GM21367 (cell line): ENCODE measurements at regions not wholly inside any gene's neighbourhood (a gene's known extent, or its start where the extent isn't known, plus 50 kb on each side); places are given as distances from the start of the nearest gene placed in this dataset.

Source experiments
- ATAC-seq: cut with Tn5 transposase; IDR thresholded peaks from one replicate; pipeline ENCODE4 v1.9.1; 2021; ENCODE audit not compliant: unreplicated experiment

DNA sequence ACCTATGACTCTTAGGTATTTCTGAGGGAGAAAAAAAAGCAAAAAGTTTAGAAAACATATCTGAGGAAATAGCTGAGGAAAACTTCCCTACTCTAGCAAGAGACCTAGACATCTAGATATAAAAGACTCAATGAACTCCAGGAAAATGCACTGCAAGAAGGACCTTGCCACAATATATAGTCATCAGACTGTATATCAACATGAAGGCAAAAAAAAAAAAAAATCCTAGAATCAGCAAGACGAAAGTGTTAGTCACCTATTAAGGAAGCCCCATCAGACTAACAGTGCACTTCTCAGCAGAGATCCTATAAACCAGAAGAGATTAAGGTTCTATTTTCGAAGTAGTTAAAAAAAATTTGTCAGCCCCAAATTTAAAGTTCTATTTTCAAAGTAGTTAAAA is 166.2 kb downstream of the TMEM38B start:
- no peak for ATAC-seq

DNA sequence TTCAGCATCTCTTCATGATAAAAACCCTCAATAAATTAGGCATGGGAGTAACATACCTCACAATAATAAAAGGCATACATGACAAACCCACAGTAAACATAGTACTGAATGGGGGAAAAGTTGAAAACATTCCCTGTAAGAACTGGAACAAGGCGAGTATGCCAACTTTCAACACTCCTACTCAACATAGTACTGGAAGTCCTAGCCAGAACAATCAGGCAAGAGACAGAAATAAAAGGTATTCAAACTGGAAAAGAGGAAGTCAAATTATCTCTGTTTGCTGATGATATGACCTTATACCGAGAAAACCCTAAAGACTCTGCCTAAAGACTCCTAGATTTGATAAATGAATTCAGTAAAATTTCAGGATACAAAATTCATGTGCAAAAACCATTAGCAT is 167.6 kb downstream of the TMEM38B start:
- ATAC-seq, result no peak

DNA sequence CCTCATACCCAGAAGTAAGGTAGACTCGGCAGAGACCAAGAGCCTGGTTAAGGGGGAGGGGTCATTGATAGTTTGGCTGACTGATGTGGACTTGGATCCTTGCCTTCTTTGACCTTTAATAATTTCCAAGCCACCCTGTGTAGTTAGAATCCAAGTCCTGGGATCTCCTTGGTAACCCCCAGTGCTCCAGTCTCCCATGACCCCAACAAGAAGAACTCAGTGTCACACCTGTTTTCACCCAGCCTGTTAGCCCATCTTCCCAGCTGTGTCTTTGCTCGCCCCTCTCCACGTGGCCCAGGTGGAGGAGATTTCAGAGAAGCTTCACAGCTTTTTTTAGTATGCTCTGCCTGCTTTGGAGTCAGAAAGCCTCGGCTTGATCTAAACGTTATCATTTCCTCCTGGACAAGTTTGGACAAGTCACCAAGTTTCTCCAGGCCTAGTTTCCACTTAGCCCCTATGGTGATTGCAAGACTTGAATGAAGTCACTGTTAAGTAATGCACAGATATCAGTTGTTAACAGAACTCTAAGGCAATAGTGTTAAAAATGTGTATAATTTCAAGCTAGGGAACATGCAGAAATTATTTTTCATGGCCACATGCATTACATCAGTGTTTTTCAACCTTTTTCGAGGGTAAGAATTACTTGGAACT is 170.0 kb downstream of the TMEM38B start:
- no peak for ATAC-seq

DNA sequence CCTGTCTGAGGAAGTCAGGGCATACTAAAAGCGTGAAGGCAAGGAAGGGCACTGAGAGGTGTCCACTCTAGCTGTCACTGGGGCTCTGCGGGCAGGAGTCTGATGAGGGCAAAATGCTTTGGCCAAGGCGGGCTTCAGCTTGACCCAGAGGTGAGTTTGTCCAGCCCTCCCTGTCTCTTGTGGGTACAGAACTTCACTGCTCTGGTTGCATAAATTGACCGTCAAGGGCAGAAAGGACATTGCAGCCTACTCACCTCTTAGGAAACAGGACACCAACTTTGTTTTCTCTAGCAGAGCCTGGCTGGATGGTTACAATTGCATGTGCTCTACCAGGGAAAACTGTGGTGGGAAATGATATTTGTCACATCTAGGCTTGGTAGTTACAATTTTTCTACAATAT is 170.9 kb downstream of the TMEM38B start:
- no peak for ATAC-seq

DNA sequence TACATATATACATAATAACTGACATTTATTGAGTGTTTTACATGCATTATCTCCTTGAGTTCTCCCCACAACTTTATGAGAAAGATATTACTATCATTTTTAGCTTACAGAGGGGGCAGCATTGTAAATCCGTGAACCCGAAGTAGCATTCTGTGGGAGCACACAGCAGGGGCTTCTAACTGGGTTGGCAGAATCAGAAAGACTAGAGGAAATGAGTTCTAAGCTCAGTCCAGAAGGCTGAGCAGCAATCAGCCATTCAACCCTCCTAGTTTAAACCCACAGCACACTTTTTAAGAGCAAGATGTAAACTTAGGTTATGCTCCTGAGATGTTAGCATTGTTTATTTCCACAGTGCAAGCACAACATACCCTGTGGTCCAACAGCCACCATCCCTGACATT is 177.2 kb downstream of the TMEM38B start:
- no peak for ATAC-seq

DNA sequence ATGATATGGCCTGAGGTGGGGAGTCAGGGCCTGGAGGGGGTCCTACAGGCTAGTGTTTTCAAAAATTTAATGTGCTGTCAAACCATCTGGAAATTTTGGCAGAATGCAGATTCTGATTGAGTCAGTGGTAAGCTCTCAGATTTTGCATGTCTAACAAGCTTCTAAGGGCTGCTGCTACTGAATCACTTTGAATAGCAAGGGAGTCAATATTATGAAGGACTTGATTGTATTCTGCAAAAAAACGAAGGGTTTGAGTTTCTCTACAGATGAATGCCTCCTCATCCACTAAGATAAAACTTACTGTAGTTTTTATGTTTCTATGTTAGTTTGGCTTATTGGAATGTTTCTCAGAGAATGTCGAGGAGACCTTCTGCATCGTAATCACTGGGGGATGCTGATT is 179.5 kb downstream of the TMEM38B start:
- no peak for ATAC-seq

DNA sequence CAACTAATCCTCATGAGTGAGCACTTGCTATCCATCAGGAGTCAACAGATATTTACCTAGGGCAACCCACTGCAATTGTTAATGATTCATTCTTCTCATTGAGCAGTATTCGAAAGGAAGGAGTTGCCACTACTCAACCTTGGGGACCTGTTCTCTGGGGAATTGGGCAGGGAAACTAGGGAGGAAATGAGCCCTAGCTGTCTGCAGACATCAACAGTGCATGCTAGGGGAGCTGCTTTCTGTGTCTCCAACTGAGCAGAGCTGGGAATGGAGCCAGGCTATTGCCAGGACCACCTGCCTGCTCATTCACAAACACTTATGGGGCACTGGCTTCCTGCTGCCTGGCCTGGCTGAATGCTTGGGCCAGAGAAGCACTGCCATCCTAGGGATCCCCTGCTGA is 183.4 kb downstream of the TMEM38B start:
- ATAC-seq, result peak; percentile 56

DNA sequence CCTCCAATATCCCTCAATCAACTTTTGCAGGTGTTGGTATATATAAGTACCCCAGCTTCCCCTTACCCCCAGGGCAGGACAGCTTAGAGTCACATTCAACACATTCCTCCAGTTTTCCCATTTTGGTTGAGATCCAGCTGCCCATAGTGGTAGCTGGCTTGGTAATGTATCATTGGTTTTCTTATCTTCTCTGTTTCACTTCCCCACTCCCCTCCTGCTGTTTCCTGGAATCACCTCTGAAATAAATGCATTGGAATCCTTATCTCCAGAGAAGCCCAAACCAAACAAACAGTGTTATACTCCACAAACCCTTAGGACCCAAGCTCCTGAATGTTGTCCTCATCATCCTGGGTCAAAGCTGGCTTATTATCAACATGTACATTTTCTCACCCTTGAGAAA is 184.8 kb downstream of the TMEM38B start:
- no peak for ATAC-seq

DNA sequence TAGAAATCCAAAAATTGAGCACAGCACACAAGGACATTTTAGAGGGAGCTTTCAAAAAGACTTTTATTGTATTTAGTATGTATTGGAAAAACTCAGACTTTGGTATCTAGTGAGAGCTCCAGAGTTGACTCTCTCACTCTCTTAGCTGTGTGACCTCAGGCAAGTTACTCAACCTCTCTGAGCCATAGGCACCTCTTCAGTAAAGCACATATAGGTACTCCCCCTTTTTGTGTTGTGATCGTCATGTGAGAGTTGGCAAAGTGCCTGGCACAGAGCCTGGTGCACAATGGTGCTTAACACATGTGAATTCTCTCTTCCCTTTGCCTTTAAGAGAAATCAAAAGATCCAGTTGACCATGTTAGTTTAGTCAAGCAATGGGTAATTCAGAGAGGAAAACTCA is 186.2 kb downstream of the TMEM38B start:
- ATAC-seq, result no peak

DNA sequence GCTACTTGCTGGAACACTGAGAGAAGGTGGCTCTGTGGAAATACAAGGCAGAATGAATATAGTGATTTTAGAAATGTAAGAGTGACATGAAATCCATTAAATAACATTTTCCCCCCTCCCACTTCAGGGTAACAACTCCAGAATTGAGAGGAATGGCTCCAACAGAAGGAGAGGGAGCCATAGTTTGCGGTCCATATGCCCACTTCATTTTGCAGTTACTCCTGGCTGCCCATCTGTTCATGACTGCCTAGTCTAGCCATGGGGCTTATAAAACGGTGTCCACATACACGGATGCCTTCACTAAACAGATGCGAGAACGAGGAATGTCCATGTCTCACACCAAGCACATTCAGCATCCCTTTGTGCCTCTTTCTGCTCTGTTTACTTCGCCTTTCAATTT is 186.7 kb downstream of the TMEM38B start:
- ATAC-seq, result no peak

DNA sequence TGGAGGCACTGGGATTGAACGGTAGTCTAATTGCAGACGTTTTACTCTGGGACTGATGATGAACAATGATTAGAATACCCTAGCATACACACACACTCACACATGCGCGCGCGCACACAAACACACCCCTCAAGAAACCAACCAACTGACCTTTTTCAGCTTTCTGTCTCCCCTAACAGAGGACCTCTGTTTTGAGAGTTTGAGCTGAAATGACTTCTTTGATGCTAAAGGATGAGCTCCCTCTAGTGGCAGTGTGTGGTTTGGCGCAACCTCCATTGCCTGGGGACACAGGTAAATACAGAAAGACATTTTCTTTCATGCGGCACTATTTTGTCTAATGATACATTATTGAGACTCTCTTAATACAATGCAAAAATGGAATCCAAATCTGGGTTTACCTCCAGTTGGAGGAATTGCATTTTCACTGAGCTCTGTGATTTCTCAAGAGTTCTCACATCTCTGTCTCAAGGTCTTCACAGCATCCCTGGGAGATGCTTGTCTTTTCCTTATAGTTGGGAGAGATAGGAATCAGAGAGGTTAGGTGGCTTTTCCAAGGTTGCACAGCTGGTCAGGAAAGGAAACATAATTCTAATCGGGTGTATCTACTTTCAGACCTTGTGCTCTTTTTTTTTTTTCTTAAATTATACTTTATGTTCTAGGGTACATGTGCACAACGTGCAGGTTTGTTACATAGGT is 187.5 kb downstream of the TMEM38B start:
- ATAC-seq, result peak; percentile 42

DNA sequence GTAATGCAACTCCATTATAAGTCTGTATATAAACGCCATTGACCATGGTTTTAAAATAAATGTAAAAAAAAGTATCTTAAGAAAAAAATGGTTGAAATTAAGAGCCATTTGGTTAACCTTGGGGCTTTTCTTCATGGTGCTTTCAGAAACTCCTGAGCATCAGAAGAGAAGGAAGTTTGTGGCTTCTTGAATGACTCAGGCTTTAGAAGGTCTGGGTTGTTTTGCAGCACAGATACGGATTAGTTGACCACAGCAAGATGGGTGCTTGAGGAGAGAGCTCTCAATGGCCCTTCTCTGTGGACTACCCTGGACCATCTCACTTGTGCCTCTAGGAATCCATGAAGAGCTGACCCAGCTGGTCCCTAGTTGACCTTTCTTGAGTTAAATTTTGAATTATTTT is 189.5 kb downstream of the TMEM38B start:
- peak; percentile 88 for ATAC-seq

DNA sequence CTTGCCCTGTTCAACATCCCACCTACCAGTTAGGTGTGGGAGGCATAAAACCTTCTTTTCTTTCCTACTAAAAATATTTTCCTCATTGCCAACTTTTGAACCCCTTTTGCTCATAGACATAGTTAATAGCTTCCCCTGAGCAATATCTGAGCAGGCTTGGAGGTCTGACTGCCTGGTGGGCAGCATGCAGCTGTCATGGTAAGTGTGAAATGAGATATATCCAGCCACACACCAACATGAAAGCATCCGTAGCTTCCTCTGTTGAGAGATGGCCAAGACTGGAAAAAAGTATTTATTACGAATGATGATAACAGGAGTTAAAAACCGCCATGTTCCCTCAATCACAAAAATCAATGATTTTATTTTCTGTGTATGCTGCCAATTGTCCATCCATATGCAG is 190.1 kb downstream of the TMEM38B start:
- ATAC-seq, result no peak

DNA sequence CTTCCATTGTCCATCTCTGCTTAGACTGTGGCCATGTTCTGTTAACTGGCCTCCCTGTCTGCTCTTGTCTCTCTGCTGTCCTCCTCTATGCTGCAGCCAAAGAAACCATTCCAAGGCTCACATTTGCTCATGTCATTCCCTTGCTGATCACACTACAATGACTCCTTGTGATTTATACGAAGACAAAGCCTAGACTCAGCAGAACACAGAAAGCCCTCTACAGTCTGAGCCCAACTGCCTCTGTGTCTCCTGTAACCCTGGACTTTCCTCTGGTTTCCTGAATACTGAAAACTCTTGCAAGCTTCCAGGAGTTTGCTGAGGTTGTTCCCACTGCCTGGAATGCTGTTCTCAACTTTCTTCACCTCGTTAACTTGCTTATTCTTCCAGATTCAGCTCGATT is 191.8 kb downstream of the TMEM38B start:
- no peak for ATAC-seq

DNA sequence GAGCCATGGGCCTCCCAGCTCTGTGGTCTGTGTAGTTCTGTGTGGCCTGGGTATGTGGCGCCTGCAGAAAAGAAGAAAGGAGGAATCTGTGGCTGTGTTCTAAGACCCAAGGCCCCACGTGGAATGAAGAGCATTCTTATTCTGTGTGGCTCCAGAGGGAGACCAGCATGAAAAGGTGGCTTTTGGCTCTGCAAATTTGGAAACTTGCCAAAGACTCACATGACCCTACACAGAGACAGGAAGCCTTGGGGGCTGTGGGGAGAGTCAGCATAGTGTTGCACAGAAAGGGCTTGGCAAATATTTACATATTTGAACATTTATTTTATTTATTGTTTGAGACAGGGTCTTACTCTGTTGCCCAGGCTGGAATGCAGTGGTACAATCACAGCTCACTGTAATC is 193.3 kb downstream of the TMEM38B start:
- no peak for ATAC-seq

DNA sequence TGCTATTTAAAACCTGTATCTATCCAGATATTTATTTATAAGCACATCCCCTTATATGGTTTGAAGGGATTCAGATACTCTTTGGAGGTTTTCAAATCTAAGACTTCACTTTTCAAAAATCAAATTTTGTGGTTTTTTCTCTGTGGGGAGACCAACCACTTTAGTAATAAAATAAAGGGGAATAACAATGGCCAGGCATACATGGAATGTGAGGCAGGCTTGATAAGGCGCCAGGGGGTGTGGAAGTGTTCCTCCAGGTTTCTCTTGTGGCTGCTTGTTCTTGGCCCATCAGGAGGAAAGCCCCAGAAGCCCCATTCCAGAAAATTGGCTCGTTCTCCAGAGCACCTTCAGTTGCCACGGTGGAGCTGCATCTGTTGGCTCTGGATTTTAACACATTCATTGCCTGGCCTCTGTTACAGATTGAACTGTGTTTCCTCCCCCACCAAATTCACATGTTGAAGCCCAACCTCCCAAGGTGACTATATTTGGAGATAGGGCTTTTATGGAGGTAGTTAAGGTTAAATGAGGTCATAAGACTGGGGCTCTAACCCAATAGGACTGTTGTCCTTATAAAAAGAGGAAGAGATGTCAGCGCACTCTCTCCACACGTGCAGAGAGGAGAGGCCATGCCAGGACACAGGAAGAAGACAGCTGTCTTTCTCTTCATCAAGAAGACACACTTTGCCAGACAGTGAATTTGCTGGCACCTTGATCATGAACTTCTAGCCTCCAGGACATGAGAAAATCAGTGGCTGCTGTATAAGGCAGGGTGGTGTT is 195.9 kb downstream of the TMEM38B start:
- ATAC-seq, result no peak

DNA sequence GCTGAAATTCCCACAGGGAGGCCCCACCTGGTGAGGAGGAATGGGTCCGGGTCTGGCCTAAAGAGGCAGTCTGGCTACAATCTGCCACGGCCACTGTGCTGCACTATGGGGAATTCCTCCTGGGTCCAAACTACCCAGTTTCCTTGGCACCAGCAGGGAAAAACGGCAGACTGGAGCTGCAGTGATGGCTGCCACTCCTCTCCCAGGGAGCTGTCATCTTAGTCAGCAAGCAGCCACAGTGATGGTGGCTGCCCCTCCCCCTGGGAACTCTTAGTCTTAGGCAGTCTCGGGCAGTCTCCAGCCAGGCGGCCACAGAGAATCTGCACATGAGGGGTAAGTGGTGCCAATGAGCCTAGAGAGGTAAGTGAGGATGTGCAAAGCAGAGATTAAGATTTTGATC is 205.8 kb downstream of the TMEM38B start:
- ATAC-seq, result no peak

DNA sequence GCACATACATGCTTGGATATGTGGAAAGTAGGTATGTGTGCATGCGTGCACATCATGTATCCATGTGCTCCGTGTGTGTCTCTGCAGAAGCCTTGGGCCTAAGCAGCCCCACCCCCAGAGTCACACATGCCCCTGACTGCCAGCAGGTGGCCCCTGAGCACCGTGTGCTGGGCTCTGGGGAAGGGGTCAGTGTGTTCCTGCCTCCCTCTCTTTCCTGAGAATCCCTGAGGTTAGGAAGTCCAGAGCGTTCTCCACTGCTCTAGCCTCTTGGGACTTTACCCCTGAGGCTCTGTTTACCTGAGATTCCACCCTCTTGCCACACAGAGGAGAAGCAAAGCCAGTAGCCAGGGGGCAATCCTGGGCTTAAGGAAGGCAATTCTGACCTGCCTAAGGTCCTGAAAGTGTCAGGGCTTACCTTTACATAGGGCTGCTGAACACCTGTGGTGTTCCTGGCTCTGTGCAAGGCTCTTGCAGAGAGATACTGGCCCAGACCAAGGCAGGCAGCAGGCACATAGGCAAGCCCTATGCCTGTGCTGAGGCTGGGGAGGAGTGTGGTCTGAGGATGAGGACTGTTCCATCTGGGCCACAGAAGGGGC is 207.3 kb downstream of the TMEM38B start:
- peak; percentile 88 for ATAC-seq

DNA sequence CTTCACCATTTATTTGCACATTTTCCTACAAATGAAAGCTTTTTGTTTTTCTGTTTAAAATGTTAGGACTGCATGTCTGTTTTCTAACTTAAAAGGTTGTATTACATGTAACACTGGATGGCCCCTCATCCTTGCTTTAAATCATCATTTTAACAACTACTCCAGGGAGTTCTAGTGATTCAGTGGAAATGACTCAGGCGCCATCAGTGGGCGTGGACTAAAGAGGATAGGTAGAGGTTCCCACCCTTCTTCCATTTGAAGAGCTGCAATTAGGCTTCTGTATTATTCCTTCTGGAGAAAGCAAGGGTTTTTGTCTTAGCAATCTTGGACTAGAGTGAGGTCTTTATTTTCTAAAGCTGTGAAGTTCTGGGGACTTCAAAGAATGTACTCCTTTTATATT is 213.7 kb downstream of the TMEM38B start:
- ATAC-seq, result no peak

DNA sequence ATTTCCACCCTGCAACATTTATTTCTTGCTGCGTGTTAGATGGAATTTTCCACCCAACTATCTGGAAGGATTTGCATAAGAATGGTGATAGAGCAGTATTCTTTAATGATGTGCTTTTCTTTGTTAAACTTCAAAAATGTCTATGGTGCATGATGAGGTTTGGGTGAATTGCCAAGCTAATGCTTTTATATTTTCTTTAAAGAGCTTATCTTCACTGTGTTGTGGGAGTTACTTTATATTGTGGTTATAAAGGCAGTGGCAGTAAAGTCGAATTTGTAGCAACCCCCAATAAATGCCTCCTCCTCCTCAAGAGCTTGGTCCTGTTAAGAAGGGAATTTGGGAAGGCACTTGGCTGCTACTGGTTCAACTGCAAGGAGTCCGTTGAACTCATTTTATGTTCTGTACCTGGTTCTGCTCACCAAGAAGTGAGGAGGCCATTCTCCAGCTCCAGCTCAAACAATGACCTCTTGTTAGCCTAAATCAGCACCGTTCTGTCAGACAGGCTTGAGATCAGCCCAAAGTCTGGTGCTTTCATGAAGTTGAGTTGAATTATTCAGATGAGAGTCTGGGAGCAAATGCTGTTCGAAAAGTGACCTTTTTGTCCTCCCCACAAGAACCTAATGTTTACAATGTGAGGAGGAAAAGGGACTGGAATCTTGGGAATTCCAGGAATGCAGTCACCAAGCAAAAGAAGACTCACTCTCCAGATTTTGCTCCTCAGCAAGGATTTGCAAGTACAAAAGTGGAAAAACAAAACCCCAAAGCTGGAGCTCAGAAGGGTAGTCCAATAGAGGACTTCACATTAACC is 217.0 kb downstream of the TMEM38B start:
- no peak for ATAC-seq
